ENCODE measurements at regions not wholly inside any gene's neighbourhood (a gene's known extent, or its start where the extent isn't known, plus 50 kb on each side); places are given as distances from the start of the nearest gene placed in this dataset.

DNA sequence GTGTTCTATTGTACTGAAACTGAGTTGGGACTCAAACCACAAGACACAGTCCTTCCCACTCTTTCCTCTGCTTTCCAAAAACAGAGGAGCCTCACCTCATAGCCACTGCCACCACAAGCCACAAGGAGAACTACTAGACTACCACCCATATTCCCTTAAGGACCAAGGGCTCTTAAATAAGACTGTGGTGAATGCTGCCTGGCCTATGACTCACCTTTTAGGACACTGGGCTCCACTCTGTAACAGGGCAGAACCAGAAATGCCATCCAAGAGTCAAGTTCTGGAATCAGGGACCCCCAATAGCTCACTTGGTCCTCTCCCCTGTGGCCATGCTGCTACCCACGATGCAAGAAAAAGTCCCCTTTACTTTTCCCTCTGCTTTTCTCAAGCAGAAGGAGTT is 851.4 kb downstream of the BCL11A start:
- intact Hi-C loops (cut with micrococcal nuclease), result no loop called here
- ATAC-seq, result no peak
- DNase-seq, result no peak

DNA sequence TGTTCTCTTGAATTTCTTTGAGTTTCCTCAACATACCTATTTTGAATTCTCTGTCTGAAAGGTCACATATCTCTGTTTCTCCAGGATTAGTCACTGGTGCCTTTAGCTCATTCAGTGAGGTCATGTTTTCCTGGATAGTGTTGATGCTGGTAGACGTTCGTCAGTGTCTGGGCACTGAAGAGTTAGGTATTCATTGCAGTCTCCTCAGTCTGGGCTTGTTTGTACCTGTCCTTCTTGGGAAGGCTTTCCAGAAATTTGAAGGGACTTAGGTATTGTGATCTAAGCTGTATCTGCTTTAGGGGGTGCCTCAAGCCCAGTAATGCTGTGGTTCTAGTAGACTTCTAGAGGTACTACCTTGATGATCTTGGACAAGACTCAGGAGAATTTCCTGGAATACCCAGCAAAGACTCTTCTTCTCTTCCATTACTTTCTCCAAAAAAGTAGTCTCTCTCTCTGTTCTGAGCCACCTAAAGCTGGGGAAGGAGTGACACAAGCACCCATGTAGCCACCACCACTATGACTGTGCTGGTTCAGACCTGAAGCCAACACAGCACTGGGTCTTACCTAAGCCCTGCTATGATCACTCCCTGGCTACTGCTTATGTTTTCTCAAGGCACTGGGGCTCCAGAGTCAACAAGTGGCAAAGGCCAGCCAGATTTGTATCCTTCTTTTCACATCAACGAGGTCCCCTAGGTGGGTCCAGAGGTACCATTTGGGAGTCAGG is 852.0 kb downstream of the BCL11A start:
- DNase-seq, result no peak
- ATAC-seq, result no peak
- intact Hi-C loops (cut with micrococcal nuclease), result no loop called here

DNA sequence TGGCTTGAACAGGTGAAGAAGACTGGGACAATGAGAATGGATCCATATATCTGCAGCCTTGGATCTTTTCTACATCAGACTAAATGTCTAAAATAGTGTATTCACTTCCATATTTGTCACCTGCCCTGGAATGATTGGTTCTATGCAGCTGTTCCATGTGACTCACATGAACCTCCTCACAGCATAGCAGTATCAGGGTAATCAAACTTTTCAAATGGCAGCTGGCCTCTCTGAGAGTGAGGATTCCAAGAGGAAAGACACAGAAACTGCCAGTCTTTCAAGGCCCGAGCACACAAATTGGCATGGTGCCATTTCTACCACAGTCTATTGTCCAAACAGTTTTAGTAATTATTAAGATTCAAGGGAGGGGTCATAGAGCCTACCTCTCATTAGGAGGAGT is 859.3 kb downstream of the BCL11A start:
- intact Hi-C loops (cut with micrococcal nuclease), result no loop called here
- ATAC-seq (no peak), DNase-seq (no peak)

DNA sequence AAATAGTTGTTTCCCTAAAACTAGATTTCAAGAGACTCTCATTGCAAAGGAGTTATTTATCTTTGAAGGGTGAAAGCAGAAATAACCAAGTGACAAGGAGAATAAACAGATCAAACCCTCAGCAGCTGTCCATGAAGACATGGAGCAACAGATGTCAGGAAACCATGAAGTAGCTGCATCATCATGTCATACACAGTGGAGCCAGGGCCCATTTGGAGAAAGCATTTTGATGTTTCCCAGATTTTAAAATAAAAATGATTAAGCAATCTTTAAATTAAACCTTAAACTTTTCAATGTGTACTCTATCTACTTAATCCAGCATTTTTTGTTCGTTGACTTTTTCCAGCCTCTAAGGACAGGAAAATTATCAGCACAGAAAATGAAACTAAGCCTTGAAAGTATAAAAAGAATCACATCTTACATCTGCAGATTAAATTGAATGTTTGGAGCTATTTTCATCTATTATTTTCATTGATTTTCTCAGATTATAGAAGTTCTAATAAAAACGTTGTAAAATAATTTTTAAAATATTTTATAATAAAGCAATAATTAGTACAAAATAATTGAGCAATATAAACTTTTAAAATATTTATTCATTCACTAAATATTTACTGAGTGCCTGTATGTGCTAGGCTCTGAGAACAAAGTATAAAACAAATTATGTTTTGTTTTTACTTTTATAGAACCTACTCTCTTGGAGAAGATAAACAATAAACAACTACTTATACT is 860.1 kb downstream of the BCL11A start:
- DNase-seq, result no peak
- no peak for ATAC-seq
- intact Hi-C loops (cut with micrococcal nuclease), result no loop called here

DNA sequence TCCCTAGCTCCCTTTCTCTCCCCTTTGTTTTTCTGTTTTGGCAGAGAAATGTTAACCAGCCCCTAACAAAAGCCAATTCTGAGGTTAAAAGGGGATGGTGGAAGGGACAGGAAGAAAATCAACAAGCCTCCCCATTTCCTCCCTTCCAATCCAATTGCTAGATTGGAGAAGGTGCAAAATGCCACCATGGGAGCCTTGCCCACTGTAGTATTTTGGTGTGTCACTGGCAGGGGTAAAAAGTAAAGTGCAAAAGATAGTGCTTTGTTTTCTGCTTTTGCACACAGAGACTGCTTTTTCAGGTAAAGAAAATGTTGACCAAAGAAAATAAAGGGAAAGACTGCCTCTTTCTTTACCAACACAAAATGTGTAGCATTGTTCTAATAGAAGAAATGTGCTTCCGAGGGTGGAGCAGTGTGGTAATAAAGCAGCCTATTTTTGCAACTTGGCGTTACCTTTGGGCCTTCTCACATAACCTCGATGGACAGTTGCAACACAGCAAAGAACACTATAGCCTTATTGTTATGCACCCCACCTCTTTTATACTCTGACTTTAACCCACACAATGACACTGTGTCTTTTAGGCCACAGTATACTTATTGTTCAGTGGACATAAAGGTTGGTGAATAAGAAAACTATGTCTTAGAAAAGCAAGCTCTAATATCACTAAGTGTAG is 861.8 kb downstream of the BCL11A start:
- DNase-seq (no peak), ATAC-seq (no peak)
- intact Hi-C loops (cut with micrococcal nuclease), result no loop called here

DNA sequence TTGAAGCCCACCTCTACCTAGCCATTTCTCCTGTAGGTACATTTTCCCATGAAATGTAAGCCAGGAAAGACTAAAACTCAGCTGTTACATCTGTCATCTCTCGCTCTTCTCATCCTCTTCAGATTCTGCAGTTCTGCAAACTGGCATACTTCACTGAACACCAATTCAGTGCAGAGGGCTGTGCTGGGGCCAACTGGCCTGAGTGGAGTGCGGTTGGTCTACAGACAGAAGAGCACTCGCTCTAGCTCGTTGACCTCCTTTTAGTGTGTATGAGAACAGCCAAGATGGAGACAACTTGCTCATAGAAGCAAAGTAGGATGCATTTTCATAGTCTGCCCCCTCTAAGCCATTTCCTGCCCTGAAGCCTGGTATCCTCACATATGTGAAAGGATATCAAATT is 862.6 kb downstream of the BCL11A start:
- DNase-seq, result peak; percentile 34
- ATAC-seq, result peak; percentile 63
- intact Hi-C loops (cut with micrococcal nuclease), result no loop called here

DNA sequence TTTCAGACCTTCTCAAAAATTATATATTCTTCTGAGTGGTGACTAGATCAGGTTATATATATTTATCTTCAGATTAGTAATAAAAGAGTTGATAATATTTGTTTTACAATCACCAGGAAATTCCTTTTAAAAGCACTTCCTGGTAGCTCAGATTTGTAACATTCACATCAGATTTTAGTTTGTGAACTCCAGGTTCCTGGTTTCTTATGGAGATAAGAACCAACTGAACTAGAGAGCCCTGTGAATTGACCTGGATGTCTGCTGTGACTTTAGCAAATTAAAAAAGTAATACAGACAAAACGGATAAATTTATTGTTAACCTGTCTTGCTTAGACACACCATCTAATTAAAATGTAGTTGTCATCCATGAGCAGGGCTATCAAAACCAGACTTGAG is 868.7 kb downstream of the BCL11A start:
- intact Hi-C loops (cut with micrococcal nuclease), result no loop called here
- DNase-seq (no peak), ATAC-seq (no peak)

DNA sequence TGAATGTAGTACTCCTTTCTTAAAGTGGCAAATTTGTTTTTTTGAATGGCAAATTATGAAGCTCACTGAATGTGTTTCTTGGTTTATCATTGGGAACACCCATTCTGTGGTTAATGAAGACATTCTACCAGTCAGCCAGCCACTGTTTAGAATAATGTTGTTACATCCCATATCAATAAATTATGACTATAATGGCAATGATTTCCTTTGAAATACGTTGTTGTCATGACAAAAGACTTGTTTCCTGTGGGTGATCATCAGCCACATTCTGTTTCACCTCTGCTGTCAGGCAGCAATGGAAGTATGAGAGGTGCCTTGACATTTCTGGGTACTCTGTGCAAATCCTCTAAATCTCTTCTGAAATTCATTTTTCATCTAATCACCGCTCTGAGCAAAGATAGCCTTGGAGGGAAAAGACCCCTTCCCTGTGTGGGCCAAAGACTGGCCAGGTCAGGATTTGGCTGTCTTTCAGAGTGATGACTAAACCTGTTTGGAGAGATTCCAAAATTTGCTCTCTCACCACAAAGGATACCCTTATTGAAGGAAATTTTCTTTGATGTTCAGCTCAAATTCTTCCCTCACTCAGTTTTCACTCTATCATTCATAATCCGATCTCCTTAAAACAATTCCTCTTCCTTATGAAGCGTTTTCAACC is 869.2 kb downstream of the BCL11A start:
- intact Hi-C loops (cut with micrococcal nuclease), result no loop called here
- ATAC-seq (no peak), DNase-seq (no peak)

DNA sequence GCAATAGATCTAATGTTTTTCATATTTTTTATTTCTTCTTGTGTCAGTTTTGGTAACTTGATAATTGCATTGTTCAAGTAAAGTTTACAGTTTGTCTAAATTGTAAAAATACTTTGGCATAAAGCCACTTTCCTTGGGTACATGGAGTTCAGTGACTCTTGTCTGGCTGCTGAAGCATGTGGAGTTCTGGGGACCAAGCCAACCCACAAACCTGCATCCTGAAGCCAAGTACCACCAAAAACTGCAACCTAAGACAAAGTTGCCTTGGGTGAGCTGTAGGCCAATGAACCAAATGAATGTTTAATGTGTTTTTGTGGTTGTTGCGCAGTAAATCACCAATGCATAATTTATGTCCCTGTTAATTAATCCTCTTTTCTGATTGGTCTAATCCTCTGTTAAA is 872.6 kb downstream of the BCL11A start:
- intact Hi-C loops (cut with micrococcal nuclease), result no loop called here
- DNase-seq (peak; percentile 31), ATAC-seq (peak; percentile 86)

DNA sequence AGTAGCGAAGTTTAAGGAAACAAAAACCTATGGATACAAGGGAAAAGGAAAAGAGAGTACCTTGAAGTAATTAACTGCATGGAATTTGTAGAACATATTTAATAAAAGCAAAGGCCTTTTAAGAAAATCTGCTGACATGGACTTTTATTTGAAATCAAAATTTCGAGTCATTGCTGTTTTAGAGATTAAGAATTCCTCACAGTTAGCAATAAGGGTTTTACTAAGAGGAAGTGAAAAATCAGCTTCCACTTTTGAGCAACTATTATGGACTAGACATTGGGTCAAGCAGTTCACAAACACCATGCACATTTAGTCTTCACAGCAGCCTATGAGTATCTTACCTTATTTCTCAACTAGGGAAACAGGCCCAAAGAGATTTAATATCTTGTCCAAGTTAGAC is 876.3 kb downstream of the BCL11A start:
- intact Hi-C loops (cut with micrococcal nuclease), result no loop called here
- ATAC-seq, result no peak
- no peak for DNase-seq

DNA sequence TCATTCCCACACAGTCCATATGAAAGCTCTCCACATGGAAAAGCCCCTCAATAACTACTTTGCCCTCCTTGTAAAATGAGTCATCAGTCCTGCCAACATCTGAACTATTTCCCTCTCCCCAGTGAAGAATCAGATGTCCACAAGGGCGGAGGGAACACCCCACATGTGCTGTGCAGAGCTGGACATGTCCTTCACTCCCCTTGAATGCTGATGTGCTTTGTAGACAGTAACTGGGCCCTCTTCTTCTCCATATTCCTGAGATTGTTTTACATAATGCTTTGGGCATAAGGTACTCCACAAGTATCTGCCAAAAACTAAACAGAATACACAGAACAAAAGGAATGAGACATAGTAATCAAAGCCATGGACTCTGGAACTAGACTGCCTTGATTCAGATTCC is 879.4 kb downstream of the BCL11A start:
- no peak for DNase-seq
- intact Hi-C loops (cut with micrococcal nuclease), result no loop called here
- no peak for ATAC-seq

DNA sequence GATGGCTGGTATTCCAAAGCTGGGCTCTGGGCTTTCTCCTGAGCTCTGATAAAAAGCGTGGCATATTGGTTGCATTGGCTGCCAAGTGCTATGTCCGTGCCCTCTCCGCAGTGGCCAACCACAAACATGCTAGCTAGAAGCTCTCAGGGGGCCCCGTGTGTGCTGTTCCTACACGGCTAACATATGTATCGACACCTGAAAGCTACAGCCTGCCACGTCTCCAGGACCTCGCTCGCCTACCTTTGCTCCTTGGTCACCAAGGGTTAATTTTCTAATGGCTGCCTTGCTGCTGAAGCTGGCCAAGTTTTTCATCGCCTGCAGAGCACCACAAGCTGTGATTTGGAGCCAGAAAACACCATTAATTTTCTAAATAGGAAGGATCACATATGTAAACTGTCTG is 888.4 kb downstream of the BCL11A start:
- intact Hi-C loops (cut with micrococcal nuclease), result no loop called here
- ATAC-seq, result no peak
- DNase-seq, result no peak

DNA sequence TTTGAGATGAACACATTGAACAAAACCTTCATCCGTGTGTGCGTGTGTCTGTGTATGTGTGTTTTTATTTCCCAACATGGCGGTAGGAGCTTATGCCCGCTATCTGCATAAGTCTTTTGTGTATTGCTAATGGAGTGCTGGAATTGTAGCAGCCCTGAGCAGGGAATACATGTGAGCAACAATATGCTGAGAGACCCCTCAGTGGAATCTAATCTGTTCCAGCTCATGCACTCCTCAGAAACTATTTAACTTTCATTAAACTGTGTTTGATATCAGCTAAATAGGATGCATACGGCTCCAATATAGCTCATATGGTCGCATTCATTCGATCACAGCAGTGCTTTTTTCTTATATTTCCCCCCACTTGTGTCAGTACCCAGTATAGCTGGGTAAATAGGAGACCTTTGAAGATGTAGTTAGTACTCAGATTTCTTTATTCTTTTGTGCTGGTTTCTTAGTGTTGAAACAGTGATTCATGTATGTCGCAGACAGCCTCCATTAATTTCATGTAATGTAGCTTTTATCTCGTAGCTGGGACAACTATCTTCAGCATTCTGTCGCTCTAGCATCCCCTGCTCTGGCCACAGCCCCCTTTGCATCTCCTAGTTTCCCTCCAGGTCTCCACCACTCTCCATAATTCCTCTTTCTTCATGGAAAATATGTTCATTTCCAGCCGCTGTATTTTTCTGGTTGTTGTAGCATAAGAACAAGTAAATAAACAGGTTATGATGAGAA is 891.2 kb downstream of the BCL11A start:
- intact Hi-C loops (cut with micrococcal nuclease), result no loop called here
- no peak for ATAC-seq
- DNase-seq, result no peak

DNA sequence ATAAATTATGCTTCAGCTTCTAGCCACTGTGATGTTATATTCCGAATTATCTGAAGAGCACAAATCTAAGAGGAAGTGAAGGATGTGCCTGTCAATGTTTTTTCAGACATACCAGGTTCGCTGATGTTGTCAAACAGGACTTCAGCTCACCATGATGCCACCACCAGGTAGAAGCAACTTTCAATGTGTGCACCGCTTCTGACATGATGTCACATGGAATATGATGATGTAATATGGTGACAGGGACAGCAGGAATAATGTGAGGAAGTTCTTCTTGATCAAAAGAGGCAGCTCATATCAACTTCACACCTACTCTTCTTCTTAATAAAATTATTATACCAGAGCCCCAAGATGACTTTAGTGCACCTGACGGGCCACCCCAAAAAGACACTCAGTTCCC is 893.2 kb downstream of the BCL11A start:
- DNase-seq, result no peak
- intact Hi-C loops (cut with micrococcal nuclease), result no loop called here
- ATAC-seq, result no peak

DNA sequence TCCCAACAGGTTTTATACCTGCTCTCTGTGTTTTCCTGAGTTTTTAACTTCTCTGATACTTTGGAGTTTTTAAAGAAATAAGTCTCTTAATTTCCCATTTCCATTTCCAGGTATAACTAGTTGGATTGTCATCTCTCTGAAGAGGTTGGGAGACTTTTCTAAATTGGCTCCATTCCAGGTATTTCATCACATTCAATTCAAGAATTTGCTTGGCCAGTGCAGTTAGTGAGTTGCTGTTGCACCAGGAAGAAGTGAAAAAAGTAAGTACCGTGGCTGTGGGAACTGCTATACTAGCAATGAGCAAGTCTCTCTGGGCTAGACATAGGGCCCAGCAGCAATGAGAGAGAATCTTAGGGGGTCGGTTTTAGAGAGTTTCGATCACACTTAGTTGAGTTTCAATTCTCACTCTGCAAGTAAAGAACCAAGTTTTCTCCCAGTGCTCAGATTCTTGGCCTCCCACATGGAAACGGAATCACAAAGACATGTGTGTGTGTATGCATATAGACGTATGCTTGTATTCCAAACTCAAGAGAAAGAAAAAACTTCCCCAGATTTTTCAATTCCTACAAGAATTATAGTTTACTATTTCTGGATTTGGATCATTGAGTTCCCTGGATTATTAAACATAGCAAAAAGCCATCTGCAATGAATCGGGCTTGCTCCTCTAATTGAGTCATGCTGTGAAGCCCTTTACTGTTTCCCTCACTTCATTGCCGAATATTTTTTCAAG is 894.4 kb downstream of the BCL11A start:
- DNase-seq, result no peak
- no peak for ATAC-seq
- intact Hi-C loops (cut with micrococcal nuclease), result no loop called here

DNA sequence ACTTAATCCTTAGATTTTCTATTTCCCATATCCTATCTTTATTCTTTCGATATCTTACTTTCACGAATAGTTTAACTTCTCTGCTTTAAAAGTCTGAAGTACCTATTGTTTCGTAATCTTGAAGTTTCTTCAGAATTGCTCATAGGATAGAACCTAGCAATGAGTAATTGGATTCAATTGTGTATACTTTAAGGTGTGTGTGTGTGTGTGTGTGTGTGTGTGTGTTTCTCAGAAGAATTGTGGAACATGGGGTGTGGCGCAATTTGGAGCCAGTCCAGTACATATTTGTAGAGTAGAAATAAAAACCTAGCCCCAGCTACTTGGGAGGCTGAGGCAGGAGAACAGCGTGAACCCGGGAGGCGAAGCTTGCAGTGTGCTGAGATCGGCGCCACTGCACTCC is 897.6 kb downstream of the BCL11A start:
- intact Hi-C loops (cut with micrococcal nuclease), result no loop called here
- ATAC-seq (no peak), DNase-seq (no peak)

DNA sequence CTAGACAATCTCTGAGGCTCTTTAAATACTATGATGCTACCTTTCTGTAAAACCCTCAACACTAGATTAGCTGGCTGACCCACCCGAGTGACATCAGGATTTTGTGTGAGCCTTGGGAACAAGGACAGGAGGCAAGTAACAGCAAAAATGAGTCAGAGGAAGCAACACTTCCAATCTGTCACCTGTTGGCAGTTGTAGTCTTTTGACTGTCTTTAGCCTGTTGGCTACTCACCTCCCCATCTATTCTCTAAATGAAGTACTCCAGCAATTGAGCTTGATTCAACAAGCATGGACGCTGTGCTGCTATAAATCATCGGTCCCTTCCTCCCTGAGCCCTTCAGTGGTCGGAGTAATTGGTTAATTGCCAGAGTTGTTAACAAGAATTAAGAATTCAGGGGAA is 898.7 kb downstream of the BCL11A start:
- no peak for DNase-seq
- intact Hi-C loops (cut with micrococcal nuclease), result no loop called here
- ATAC-seq, result no peak

DNA sequence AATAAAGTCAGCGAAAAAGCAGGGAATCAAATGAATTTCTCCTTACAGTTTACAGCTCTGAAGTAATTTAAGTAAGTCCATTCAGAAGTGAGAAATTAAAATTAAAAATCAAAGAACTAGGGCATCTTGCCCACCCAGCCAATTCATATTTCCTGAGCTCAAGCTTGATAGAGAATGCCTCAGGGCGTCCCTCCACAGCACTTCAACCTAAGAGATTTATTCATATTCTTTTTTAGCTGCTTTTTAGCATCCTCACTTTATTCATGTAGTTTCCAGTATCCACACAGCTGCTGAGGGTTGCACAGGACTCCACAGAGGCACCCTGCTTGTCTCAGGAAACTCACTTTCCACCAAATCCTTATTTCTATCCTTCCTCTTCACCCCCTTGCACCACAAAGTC is 900.3 kb downstream of the BCL11A start:
- intact Hi-C loops (cut with micrococcal nuclease), result no loop called here
- DNase-seq, result no peak
- ATAC-seq, result no peak

DNA sequence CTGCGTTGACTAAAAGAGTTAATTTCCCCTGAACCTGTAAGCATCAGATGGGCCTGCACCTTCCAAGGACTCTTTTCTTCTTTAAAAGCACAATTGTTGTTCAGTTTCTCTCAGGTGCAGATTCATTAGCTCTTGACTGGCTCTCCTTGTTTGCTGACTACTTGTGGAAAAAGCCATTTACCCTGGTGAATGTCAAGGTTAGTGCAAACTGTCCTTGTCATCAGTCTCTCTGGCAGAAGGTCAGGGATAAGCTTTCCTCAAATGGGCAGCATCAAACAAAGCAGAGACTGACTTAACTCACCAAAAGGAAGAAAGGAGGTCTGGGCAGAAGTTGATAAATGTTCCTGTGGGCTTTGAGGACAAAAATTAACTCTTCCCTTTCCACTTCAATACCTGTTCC is 922.7 kb downstream of the BCL11A start:
- no peak for DNase-seq
- intact Hi-C loops (cut with micrococcal nuclease), result no loop called here
- ATAC-seq, result peak; percentile 39
